ENCODE measurements at regions not wholly inside any gene's neighbourhood (a gene's known extent, or its start where the extent isn't known, plus 50 kb on each side); places are given as distances from the start of the nearest gene placed in this dataset.

DNA sequence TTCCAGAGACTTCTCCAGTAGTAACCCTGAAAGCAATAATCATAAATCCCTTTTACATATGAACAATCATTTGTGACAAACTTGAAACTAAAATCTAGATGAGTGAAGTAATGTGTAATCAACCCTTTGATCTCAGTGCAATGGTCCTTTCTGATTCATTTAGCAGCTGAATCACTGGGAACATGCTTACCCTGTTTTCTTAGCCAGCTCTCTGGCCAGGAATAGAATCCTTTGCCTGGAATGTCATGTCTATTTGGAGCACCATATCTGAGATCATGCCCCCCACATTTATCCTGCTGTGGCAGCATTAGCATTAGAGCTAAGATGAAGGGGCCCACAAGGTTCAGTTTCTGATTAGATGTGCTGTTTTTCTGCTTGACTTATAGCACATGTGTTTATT lies 309.8 kb downstream of the OXSM start:
- Histone ChIP-seq H3K9ac (ENCODE audit: low read depth in 1 of 2, low read length in 2 of 2) (no peak overlapping the region), H3K27me3 (ENCODE audit: control insufficient read depth in 4 of 4, insufficient read depth in 4 of 4, low read length in 3 of 4) (no peaks in the 10 kb centered on the region), H3K9me3 (ENCODE audit: control insufficient read depth in 4 of 4, low read length in 3 of 4) (peaks cover 0 to 4% (median 2%) of the 10 kb centered on the region in 4 donors), H3K4me3 (ENCODE audit: low read depth in 1 of 3, low read length in 3 of 3) (no peak overlapping the region), H3K27ac (ENCODE audit: low read depth in 1 of 2, low read length in 2 of 2) (no peak overlapping the region), H3K36me3 (ENCODE audit: control insufficient read depth in 4 of 4, insufficient read depth in 3 of 4, low read depth in 1 of 4, low read length in 3 of 4) (no peaks in the 10 kb centered on the region), H3K4me1 (ENCODE audit: control insufficient read depth in 4 of 4, insufficient read depth in 4 of 4, low read length in 3 of 4) (no peaks in the 10 kb centered on the region)
- DNase-seq (ENCODE audit: low spot score) = no peak
- TF ChIP-seq, protein P1, sequence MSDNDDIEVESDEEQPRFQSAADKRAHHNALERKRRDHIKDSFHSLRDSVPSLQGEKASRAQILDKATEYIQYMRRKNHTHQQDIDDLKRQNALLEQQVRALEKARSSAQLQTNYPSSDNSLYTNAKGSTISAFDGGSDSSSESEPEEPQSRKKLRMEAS (IDR thresholded peaks at IDR 0.05) = no peak
- TF ChIP-seq EGR1 (IDR thresholded peaks at IDR 0.05; ENCODE audit: low read depth in 2 of 2) = no peak
- TF ChIP-seq, protein P2, sequence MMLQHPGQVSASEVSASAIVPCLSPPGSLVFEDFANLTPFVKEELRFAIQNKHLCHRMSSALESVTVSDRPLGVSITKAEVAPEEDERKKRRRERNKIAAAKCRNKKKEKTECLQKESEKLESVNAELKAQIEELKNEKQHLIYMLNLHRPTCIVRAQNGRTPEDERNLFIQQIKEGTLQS (IDR thresholded peaks at IDR 0.05) = no peak

DNA sequence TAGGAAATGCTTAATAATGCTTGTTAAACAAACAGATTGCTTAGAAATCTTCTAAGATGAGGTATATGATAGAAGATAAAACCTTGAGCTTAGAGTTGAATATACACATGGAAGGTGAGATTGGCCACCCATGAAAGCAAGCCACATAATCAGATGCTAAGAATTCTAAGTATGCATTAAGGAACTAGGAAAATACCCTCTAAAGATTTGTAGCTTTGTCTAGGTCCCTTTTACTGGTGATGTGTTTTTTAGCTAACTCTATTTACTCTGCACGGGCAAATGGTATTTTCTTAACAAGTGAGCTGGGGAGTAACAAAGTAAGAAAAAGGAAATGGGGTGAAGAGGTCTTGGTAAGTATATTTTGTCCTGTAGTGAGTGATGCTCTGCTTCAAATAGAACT lies 310.3 kb downstream of the OXSM start:
- no peak for DNase-seq (ENCODE audit: low spot score)
- no peak overlapping the region for H3K4me3 ChIP-seq (ENCODE audit: low read depth in 1 of 3, low read length in 3 of 3)
- H3K27me3 ChIP-seq (ENCODE audit: control insufficient read depth in 4 of 4, insufficient read depth in 4 of 4, low read length in 3 of 4) = no peaks in the 10 kb centered on the region
- H3K9ac ChIP-seq (ENCODE audit: low read depth in 1 of 2, low read length in 2 of 2) = no peak overlapping the region
- peaks cover 0 to 4% (median 2%) of the 10 kb centered on the region in 4 donors for H3K9me3 ChIP-seq (ENCODE audit: control insufficient read depth in 4 of 4, low read length in 3 of 4)
- WGBS = 32% methylated on average over 1 of the region's 1 CpG
- H3K36me3 ChIP-seq (ENCODE audit: control insufficient read depth in 4 of 4, insufficient read depth in 3 of 4, low read depth in 1 of 4, low read length in 3 of 4) = no peaks in the 10 kb centered on the region
- no peaks in the 10 kb centered on the region for H3K4me1 ChIP-seq (ENCODE audit: control insufficient read depth in 4 of 4, insufficient read depth in 4 of 4, low read length in 3 of 4)
- no peak for TF ChIP-seq EGR1 (IDR thresholded peaks at IDR 0.05; ENCODE audit: low read depth in 2 of 2)
- no peak for TF ChIP-seq YY1 (IDR thresholded peaks at IDR 0.05)
- TF ChIP-seq HNF4G (IDR thresholded peaks at IDR 0.05) = no peak
- TF ChIP-seq RXRA (IDR thresholded peaks at IDR 0.05) = no peak
- no peak for TF ChIP-seq HNF4A (conservative IDR thresholded peaks at IDR 0.05)
- no peak for TF ChIP-seq FOXA2 (IDR thresholded peaks at IDR 0.05)
- no peak for TF ChIP-seq RAD21 (IDR thresholded peaks at IDR 0.05)
- TF ChIP-seq, protein P3, sequence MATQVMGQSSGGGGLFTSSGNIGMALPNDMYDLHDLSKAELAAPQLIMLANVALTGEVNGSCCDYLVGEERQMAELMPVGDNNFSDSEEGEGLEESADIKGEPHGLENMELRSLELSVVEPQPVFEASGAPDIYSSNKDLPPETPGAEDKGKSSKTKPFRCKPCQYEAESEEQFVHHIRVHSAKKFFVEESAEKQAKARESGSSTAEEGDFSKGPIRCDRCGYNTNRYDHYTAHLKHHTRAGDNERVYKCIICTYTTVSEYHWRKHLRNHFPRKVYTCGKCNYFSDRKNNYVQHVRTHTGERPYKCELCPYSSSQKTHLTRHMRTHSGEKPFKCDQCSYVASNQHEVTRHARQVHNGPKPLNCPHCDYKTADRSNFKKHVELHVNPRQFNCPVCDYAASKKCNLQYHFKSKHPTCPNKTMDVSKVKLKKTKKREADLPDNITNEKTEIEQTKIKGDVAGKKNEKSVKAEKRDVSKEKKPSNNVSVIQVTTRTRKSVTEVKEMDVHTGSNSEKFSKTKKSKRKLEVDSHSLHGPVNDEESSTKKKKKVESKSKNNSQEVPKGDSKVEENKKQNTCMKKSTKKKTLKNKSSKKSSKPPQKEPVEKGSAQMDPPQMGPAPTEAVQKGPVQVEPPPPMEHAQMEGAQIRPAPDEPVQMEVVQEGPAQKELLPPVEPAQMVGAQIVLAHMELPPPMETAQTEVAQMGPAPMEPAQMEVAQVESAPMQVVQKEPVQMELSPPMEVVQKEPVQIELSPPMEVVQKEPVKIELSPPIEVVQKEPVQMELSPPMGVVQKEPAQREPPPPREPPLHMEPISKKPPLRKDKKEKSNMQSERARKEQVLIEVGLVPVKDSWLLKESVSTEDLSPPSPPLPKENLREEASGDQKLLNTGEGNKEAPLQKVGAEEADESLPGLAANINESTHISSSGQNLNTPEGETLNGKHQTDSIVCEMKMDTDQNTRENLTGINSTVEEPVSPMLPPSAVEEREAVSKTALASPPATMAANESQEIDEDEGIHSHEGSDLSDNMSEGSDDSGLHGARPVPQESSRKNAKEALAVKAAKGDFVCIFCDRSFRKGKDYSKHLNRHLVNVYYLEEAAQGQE (IDR thresholded peaks at IDR 0.05) = no peak
- no peak for TF ChIP-seq SP1 (IDR thresholded peaks at IDR 0.05)
- no peak for TF ChIP-seq TAF1 (conservative IDR thresholded peaks at IDR 0.05)
- no peak for TF ChIP-seq ZBTB33 (IDR thresholded peaks at IDR 0.05)
- TF ChIP-seq, protein P1 (IDR thresholded peaks at IDR 0.05) = no peak
- no peak for TF ChIP-seq FOXA1 (IDR thresholded peaks at IDR 0.05)
- TF ChIP-seq, protein P2 (IDR thresholded peaks at IDR 0.05) = no peak
- TF ChIP-seq, protein P4, sequence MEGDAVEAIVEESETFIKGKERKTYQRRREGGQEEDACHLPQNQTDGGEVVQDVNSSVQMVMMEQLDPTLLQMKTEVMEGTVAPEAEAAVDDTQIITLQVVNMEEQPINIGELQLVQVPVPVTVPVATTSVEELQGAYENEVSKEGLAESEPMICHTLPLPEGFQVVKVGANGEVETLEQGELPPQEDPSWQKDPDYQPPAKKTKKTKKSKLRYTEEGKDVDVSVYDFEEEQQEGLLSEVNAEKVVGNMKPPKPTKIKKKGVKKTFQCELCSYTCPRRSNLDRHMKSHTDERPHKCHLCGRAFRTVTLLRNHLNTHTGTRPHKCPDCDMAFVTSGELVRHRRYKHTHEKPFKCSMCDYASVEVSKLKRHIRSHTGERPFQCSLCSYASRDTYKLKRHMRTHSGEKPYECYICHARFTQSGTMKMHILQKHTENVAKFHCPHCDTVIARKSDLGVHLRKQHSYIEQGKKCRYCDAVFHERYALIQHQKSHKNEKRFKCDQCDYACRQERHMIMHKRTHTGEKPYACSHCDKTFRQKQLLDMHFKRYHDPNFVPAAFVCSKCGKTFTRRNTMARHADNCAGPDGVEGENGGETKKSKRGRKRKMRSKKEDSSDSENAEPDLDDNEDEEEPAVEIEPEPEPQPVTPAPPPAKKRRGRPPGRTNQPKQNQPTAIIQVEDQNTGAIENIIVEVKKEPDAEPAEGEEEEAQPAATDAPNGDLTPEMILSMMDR (IDR thresholded peaks at IDR 0.05; ENCODE audit: low read depth, low read length, missing input control) = no peak
- TF ChIP-seq JUND (IDR thresholded peaks at IDR 0.05) = no peak
- TF ChIP-seq GABPA (IDR thresholded peaks at IDR 0.05 in 1 of 2, conservative IDR thresholded peaks at IDR 0.05 in 1 of 2) = no peak
- TF ChIP-seq NR2F2 (IDR thresholded peaks at IDR 0.05) = no peak
- H3K27ac ChIP-seq (ENCODE audit: low read depth in 1 of 2, low read length in 2 of 2) = no peak overlapping the region

Data from liver (tissue), 8 donors.